HUES64 (cell line): ENCODE measurements at regions not wholly inside any gene's neighbourhood (a gene's known extent, or its start where the extent isn't known, plus 50 kb on each side); places are given as distances from the start of the nearest gene placed in this dataset.
A peak's percentile ranks its signal among the peaks of the same experiment; 100 is the strongest.

ENCODE experiments used
- H3K27ac ChIP-seq: 2 replicates; pipeline ENCODE4 v1.7.0; 2013; ENCODE audit warnings: low read depth, low read length, inconsistent platforms
- H3K27me3 ChIP-seq: 2 replicates; pipeline ENCODE4 v1.6.1; 2013; ENCODE audit warnings: mild to moderate bottlenecking, low read length; ENCODE audit not compliant: insufficient read depth
- H3K36me3 ChIP-seq: 2 replicates; pipeline ENCODE4 v1.6.1; 2013; ENCODE audit warnings: mild to moderate bottlenecking, low read length; ENCODE audit not compliant: insufficient read depth
- H3K4me1 ChIP-seq: 2 replicates; pipeline ENCODE4 v1.6.1; 2013; ENCODE audit warnings: mild to moderate bottlenecking, low read length, moderate library complexity; ENCODE audit not compliant: insufficient read depth
- H3K4me3 ChIP-seq: 2 replicates; pipeline ENCODE4 v1.5.1; 2013; ENCODE audit warnings: mild to moderate bottlenecking, low read length, moderate library complexity
- H3K9ac ChIP-seq: 2 replicates; pipeline ENCODE4 v1.6.1; 2013; ENCODE audit warnings: mild to moderate bottlenecking, low read depth, low read length
- H3K9me3 ChIP-seq: 2 replicates; pipeline ENCODE4 v1.6.1; 2013; ENCODE audit warnings: low read depth, low read length; ENCODE audit not compliant: insufficient read depth
- WGBS: fragments of 150-250, 120-280 bp; methylation state at CpG from one replicate; pipeline ENCODE4 v1.1.7; 2013; ENCODE audit warnings: missing lambda C conversion rate; 5-methylcytosine and 5-hydroxymethylcytosine counted together

DNA sequence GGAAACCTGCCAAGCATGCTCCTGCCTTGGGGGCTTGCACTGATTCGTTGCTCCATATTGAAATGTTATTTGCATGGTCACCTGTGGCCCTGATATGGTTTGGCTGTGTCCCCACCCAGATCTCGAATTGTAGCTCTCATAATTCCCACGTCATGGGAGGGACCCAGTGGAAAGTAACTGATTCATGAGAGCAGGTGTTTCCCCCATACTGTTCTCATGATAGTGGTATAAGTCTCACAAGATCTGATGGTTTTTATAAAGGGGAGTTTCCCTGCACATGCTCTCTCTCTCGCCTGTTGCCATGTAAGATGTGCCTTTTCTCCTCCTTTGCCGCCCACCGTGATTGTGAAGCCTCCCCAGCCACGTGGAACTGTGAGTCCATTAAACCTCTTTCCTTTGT is 402.4 kb downstream of the ETS1 start:
- Histone ChIP-seq H3K27me3 (no peaks in the 10 kb centered on the region), H3K9me3 (peaks cover 6% of the 10 kb centered on the region; the same call in 1 of the 2 replicates), H3K4me3 (no peak overlapping the region), H3K9ac (no peak overlapping the region), H3K4me1 (peaks cover 5% of the 10 kb centered on the region; the same call in 1 of the 2 replicates), H3K36me3 (no peaks in the 10 kb centered on the region), H3K27ac (no peak overlapping the region)
- WGBS, result 87% methylated on average over 7 of the region's 7 CpGs

DNA sequence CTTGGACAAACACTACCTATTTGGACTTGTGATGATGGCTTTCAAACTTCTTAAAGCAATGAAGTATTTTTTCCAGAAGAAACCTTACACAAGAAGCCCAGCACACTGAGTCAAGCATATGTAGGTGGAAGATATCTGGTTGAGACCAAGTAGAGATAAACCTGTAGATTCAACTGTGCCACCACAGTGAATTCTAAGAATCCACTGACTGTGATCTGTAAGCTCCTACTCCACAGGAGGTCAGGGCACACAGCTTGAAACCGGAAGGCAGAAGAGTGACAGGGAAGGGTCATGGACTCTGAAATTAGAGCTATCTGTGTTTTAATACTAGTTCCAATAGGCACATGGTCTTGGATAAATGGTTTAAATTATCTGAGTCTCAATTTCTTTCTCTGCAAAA is 404.5 kb downstream of the ETS1 start:
- Histone ChIP-seq H3K4me1 (peaks cover 5% of the 10 kb centered on the region; the same call in 1 of the 2 replicates), H3K4me3 (no peak overlapping the region), H3K9me3 (peaks cover 6% of the 10 kb centered on the region; the same call in 1 of the 2 replicates), H3K27ac (no peak overlapping the region), H3K36me3 (no peaks in the 10 kb centered on the region), H3K9ac (no peak overlapping the region), H3K27me3 (no peaks in the 10 kb centered on the region)
- WGBS, result 84% methylated on average over 1 of the region's 1 CpG

DNA sequence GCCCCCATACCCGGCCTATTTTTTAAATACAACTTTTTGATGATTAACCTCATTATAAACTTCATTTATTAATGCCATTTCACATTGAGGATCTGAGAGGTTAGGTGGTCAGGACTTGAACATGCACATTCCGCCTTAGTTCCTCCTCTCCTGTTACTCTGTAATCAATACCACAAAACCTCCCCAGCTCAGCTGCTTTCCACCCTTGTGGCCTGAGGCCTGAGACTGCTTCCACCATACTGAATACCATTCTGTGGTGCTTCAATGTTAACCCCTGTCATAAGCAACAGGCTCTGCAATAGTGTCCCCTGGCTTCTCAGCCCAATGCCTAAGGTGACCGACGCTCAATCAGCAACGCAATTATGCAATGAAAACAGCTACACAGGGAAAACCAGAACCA is 405.4 kb downstream of the ETS1 start:
- Histone ChIP-seq H3K4me3 (no peak overlapping the region), H3K36me3 (no peaks in the 10 kb centered on the region), H3K27ac (no peak overlapping the region), H3K4me1 (peaks cover 5% of the 10 kb centered on the region; the same call in 1 of the 2 replicates), H3K9me3 (peaks cover 6% of the 10 kb centered on the region; the same call in 1 of the 2 replicates), H3K27me3 (no peaks in the 10 kb centered on the region), H3K9ac (no peak overlapping the region)
- 93% methylated on average over 5 of the region's 5 CpGs for WGBS

DNA sequence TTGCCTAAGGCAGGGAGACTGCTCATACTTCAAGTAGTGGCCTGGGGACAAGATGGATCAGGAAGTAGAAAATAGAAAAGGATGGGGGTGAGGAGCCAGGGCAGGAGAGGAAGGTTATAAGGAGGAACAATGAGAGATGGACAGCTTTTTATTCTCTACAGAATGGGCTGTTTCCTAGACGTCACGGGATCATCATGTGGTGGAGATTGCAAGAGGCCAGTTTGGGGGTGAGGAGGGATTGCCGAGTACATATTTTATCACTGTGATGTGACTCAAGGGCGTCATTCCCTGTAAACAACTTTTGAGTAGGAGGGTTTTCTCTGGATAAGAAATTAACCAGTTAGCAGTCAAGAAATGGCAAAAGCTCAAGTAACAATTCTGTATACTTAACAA is 406.3 kb downstream of the ETS1 start:
- no peak overlapping the region for H3K27ac ChIP-seq

DNA sequence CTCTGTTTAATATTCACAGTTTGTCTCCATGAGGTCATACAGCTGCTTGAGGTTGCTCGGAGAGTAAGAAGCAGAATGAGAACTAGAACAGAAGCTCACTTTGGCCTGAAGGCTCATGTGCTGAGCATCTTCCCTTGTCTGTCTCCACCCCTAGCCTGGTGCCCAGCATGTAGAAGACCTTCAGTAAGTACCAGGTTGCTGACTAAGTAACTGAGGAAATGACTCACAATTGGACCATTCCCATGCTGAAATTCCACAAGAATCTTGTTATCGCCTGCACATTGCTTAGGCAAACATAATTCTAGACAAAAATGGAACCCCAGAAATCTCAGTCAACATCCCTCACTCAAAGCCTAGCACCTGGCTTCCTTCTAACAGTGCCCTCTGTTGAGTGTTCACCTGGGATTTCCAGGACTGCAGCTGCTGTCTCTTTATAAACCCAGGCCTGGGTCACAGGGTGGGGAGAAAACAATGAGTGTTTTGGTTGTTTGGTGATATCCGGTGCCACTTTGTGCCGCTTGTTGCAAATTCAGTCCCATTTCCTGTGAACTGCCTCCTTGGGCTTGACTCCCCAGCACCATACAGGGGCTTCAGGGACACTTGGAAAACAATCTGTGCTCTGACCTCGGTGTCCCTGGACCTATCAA is 406.8 kb downstream of the ETS1 start:
- Histone ChIP-seq H3K4me3 (no peak overlapping the region), H3K27ac (no peak overlapping the region), H3K4me1 (peaks cover 5% of the 10 kb centered on the region; the same call in 1 of the 2 replicates), H3K9ac (no peak overlapping the region), H3K27me3 (no peaks in the 10 kb centered on the region), H3K36me3 (no peaks in the 10 kb centered on the region), H3K9me3 (peaks cover 3% of the 10 kb centered on the region; the same call in 1 of the 2 replicates)
- WGBS, result 94% methylated on average over 5 of the region's 5 CpGs

More for the DNA sequence above, 406.3 kb downstream of the ETS1 start:
- Histone ChIP-seq H3K9me3 (peaks cover 6% of the 10 kb centered on the region; the same call in 1 of the 2 replicates), H3K27me3 (no peaks in the 10 kb centered on the region), H3K4me1 (peaks cover 5% of the 10 kb centered on the region; the same call in 1 of the 2 replicates), H3K9ac (no peak overlapping the region), H3K36me3 (no peaks in the 10 kb centered on the region), H3K4me3 (no peak overlapping the region)
- WGBS, result 87% methylated on average over 4 of the region's 4 CpGs

DNA sequence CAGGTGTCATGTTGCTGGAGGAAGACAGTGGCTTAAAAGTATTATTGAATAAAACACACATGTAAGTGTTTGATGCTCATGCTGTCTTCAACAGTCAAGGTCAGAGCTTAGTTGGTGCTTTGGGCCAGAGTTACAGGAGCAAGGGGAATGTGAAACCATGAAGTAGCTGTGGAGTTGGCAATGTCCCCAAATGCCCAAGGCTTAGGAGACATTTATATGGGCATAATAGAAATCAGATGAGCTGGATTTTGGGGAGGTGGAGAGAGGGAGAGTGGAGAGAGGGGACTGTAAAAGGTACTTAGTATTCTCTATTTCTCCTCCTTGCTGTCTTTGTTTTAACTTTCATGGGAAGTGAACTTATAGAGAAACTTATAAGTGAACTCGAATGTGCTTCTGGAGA is 407.8 kb downstream of the ETS1 start:
- Histone ChIP-seq H3K27ac (no peak overlapping the region), H3K27me3 (no peaks in the 10 kb centered on the region), H3K36me3 (no peaks in the 10 kb centered on the region), H3K4me1 (peaks cover 8% of the 10 kb centered on the region), H3K9me3 (no peaks in the 10 kb centered on the region), H3K9ac (no peak overlapping the region), H3K4me3 (no peak overlapping the region)
- no CpG with 5 or more reads among the region's 1 CpG for WGBS

DNA sequence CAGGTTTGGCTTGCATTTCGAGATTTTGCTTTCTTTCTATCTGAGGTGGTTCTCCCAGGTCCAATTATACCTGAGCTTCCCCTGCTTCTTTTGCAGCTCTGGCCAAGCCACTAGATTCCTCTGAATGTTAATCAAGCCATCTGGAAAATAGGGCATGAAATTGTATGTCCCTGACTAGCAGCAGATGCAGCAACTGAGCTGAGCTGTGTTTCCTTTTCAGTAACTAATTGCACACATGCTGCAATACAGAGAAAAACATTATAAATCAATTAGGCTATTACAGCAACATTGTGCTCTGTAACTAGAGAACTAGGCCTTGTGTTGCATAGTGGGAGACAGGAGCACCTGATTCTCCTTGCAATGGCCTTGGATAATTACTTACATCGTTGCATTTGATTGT is 408.3 kb downstream of the ETS1 start:
- Histone ChIP-seq H3K4me3 (no peak overlapping the region), H3K36me3 (no peaks in the 10 kb centered on the region), H3K27ac (no peak overlapping the region), H3K9ac (no peak overlapping the region), H3K9me3 (no peaks in the 10 kb centered on the region), H3K27me3 (no peaks in the 10 kb centered on the region), H3K4me1 (peaks cover 13% of the 10 kb centered on the region)
- WGBS, result 90% methylated on average over 2 of the region's 2 CpGs

DNA sequence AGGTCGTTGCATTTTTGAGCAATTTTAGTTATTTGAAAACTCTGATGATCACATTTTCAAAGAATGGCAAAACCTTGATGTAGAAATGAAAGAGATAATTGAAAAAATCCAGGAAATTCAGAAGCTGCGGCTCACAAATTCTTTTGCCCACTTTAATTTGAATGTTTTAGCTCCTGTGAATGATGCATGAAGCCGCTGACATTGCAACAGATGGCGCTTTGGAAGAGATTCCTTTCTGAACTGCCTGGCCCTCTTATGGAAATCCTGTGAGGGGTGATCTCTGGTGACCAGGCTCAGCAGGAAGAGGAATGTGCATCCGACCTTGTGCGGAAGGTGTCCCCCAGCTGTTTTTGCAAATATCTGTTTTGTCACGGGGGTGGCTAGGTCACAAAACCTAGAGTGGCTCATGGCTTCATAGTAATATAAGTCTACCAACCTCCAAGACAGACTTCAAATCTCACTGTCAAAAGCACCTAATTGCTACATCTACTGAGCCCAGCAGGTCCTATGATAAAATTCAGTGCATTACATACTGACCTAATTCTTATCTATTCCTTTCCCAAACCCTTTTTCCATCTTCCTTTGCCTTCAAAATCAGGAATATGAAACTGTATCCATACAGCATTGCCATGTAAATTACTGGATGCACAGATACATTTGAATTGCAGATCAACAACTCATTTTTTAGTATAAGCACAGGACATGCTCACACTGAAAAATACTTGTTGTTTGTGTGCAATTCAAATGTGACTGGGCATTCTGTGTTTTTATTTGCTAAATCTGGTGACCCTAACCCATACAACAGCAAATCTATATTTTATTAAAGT is 412.7 kb downstream of the ETS1 start:
- Histone ChIP-seq H3K9me3 (no peaks in the 10 kb centered on the region), H3K36me3 (no peaks in the 10 kb centered on the region), H3K4me1 (peaks cover 8% of the 10 kb centered on the region; the same call in 1 of the 2 replicates), H3K9ac (0 out of 2 replicates have a peak overlapping the region, but pooled peaks have one; percentile 21), H3K27ac (no peak overlapping the region), H3K4me3 (no peak overlapping the region), H3K27me3 (no peaks in the 10 kb centered on the region)
- WGBS, result 57% methylated on average over 7 of the region's 7 CpGs

DNA sequence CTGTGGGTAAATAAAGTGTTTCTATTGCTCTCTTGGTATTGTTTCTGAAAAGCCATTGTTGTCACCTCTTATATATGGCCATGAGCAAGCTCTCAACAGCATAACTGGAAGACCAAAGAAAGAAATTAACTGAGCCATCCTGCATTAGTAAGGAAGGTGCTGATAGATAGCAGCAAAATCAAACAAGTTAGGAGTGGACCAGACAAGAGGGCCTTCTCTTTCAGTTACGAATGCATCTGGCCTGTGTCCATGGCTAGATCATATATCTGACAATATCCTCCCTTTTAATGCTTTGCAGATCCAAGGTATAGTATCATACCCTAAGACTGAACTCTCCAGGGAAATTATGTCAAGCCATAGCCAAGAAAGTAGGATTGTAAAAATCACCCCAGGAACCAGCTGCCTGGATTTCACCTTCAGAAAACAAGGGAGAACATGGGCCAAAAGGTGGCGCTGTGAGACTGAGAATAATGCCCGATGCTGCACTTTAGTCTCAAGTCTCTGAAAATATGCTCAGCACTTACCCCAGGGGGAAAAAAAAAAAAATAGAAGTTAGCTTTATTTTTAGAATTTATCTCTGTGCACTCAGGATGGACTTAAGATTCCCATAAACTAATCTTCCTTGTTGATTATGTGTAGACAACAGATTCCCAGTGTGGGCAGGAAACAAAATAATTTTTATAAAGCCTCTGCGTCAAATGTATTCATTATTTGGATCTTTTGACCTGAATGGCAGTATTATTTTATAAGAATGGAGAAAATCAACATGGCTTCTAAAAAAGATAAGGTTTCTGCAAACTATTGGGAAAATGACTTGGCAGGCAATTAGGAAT is 415.1 kb downstream of the ETS1 start:
- Histone ChIP-seq H3K27ac (no peak overlapping the region), H3K27me3 (no peaks in the 10 kb centered on the region), H3K4me1 (peaks cover 8% of the 10 kb centered on the region; the same call in 1 of the 2 replicates), H3K9ac (no peak overlapping the region), H3K4me3 (no peak overlapping the region), H3K9me3 (no peaks in the 10 kb centered on the region), H3K36me3 (no peaks in the 10 kb centered on the region)
- 51% methylated on average over 4 of the region's 4 CpGs for WGBS

DNA sequence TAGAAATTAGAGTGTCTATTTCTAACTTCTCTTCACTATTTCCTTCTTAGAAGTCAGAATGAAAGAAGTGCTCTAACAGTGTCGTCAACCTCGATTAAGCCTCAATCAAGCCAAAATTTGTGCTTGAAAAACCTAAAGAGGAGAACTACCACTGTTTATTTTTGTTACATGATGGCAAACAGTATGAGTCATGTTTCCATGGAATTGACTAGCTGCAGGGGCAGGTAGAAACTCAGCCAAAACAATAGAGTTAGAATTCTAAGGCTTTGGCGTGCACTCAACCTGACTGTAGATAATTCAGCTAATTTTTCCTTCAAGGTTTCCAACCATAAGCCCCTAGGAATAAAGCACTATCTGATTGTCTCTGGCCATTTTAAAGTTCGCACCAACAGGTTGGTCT is 415.9 kb downstream of the ETS1 start:
- H3K27ac ChIP-seq, result no peak overlapping the region

More for the DNA sequence above, 415.9 kb downstream of the ETS1 start:
- H3K9me3 ChIP-seq, result no peaks in the 10 kb centered on the region
- H3K4me3 ChIP-seq, result no peak overlapping the region
- no peaks in the 10 kb centered on the region for H3K27me3 ChIP-seq
- H3K9ac ChIP-seq, result no peak overlapping the region
- no peaks in the 10 kb centered on the region for H3K36me3 ChIP-seq
- WGBS, result 90% methylated on average over 4 of the region's 4 CpGs
- H3K4me1 ChIP-seq, result peaks cover 8% of the 10 kb centered on the region; the same call in 1 of the 2 replicates
